MM.1S (cell line): ENCODE measurements at regions not wholly inside any gene's neighbourhood (a gene's known extent, or its start where the extent isn't known, plus 50 kb on each side); places are given as distances from the start of the nearest gene placed in this dataset.

Source experiments
- DNase-seq: peaks from one replicate; pipeline ENCODE4 v3.0.0-alpha.2; 2015
- H2AFZ ChIP-seq: fragments of 300-600 bp; sonication (generic); 2 replicates; pipeline ENCODE4 v1.6.0; 2016; ENCODE audit warnings: antibody characterized with exemption, low read length
- H3F3A ChIP-seq: fragments of 300-600 bp; sonication (generic); 2 replicates; pipeline ENCODE4 v1.6.1; 2016; ENCODE audit warnings: mild to moderate bottlenecking, antibody characterized with exemption, low read length, moderate library complexity, mixed read lengths; ENCODE audit not compliant: insufficient read depth
- H3K27ac ChIP-seq: fragments of 300-600 bp; sonication (generic); 2 replicates; pipeline ENCODE4 v1.5.1; 2016; ENCODE audit warnings: mild to moderate bottlenecking, low read length
- H3K27me3 ChIP-seq: fragments of 300-600 bp; sonication (generic); replicated peaks from 2 replicates; pipeline ENCODE4 v1.6.0; 2016; ENCODE audit warnings: low read length; ENCODE audit not compliant: insufficient read depth
- H3K36me3 ChIP-seq: fragments of 300-600 bp; sonication (generic); replicated peaks from 2 replicates; pipeline ENCODE4 v1.6.1; 2016; ENCODE audit warnings: mild to moderate bottlenecking, low read length, mixed read lengths; ENCODE audit not compliant: insufficient read depth
- H3K4me1 ChIP-seq: fragments of 300-600 bp; sonication (generic); 2 replicates; pipeline ENCODE4 v1.6.1; 2016; ENCODE audit warnings: low read length, mixed read lengths
- H3K4me2 ChIP-seq: fragments of 300-600 bp; sonication (generic); 2 replicates; pipeline ENCODE4 v1.6.0; 2016; ENCODE audit warnings: low read depth, low read length
- H3K4me3 ChIP-seq: fragments of 300-600 bp; sonication (generic); 2 replicates; pipeline ENCODE4 v1.5.1; 2016; ENCODE audit warnings: low read length, mixed read lengths
- H3K79me2 ChIP-seq: fragments of 300-600 bp; sonication (generic); 2 replicates; pipeline ENCODE4 v1.6.1; 2016; ENCODE audit warnings: mixed run types, low read length, mixed read lengths
- H3K9ac ChIP-seq: fragments of 300-600 bp; sonication (generic); 2 replicates; pipeline ENCODE4 v1.6.1; 2016; ENCODE audit warnings: low read length, mixed read lengths
- H3K9me2 ChIP-seq: fragments of 300-600 bp; sonication (generic); replicated peaks from 2 replicates; pipeline ENCODE4 v1.6.1; 2016; ENCODE audit warnings: mild to moderate bottlenecking, low read length, mixed read lengths; ENCODE audit not compliant: insufficient read depth
- H3K9me3 ChIP-seq: fragments of 300-600 bp; sonication (generic); replicated peaks from 2 replicates; pipeline ENCODE4 v1.6.1; 2016; ENCODE audit warnings: mild to moderate bottlenecking, low read length, mixed read lengths; ENCODE audit not compliant: insufficient read depth
- H4K20me1 ChIP-seq: fragments of 300-600 bp; sonication (generic); 2 replicates; pipeline ENCODE4 v1.6.1; 2016; ENCODE audit warnings: mild to moderate bottlenecking, low read length, moderate library complexity, mixed read lengths; ENCODE audit not compliant: insufficient read depth
- CTCF ChIP-seq: fragments of 300-600 bp; sonication (generic); IDR thresholded peaks from 2 replicates; pipeline ENCODE4 v1.5.1; 2016; ENCODE audit warnings: antibody characterized with exemption, low read length, mixed read lengths
- EZH2 ChIP-seq: fragments of 300-600 bp; sonication (generic); optimal IDR thresholded peaks from 2 replicates; pipeline ENCODE3; 2017; ENCODE audit warnings: low read depth, mild to moderate bottlenecking, antibody characterized with exemption, low read length, mixed read lengths
- EZH2phosphoT487 ChIP-seq: fragments of 300-600 bp; sonication (generic); IDR thresholded peaks from 2 replicates; pipeline ENCODE4 v1.6.1; 2018; ENCODE audit warnings: antibody characterized with exemption, low read length

- Histone ChIP-seq H3F3A (no peaks in the 10 kb centered on the region), H3K9me3 (no peaks in the 10 kb centered on the region), H3K36me3 (no peaks in the 10 kb centered on the region), H4K20me1 (no peaks in the 10 kb centered on the region), H3K9ac (no peak overlapping the region), H2AFZ (no peak overlapping the region), H3K4me1 (no peaks in the 10 kb centered on the region), H3K27ac (no peak overlapping the region), H3K27me3 (no peaks in the 10 kb centered on the region), H3K4me3 (no peak overlapping the region), H3K4me2 (no peak overlapping the region), H3K79me2 (no peaks in the 10 kb centered on the region), H3K9me2 (no peaks in the 10 kb centered on the region)
- TF ChIP-seq CTCF (no peak), EZH2 (no peak), EZH2phosphoT487 (no peak)
- DNase-seq: no peak
Measured at GRCh38 chr9:14533867-14534640, 159.2 kb downstream of the ZDHHC21 start.

- H3F3A ChIP-seq: no peaks in the 10 kb centered on the region
- no peaks in the 10 kb centered on the region for H3K9me3 ChIP-seq
- no peak overlapping the region for H2AFZ ChIP-seq
- TF ChIP-seq EZH2phosphoT487: no peak
- no peak for TF ChIP-seq CTCF
- no peak for TF ChIP-seq EZH2
- H3K79me2 ChIP-seq: no peaks in the 10 kb centered on the region
- H3K9me2 ChIP-seq: no peaks in the 10 kb centered on the region
- H3K9ac ChIP-seq: no peak overlapping the region
- no peak for DNase-seq
- no peaks in the 10 kb centered on the region for H3K4me1 ChIP-seq
- H3K4me2 ChIP-seq: no peak overlapping the region
- H3K27ac ChIP-seq: no peak overlapping the region
- no peaks in the 10 kb centered on the region for H4K20me1 ChIP-seq
- no peaks in the 10 kb centered on the region for H3K27me3 ChIP-seq
- H3K4me3 ChIP-seq: no peak overlapping the region
- H3K36me3 ChIP-seq: no peaks in the 10 kb centered on the region
Measured at GRCh38 chr9:14532456-14533115, 160.6 kb downstream of the ZDHHC21 start.

- Histone ChIP-seq H3K9me2 (no peaks in the 10 kb centered on the region), H3F3A (no peaks in the 10 kb centered on the region), H3K9me3 (no peaks in the 10 kb centered on the region), H3K9ac (no peak overlapping the region), H3K27ac (no peak overlapping the region), H3K36me3 (no peaks in the 10 kb centered on the region), H3K4me3 (no peak overlapping the region), H2AFZ (no peak overlapping the region), H3K4me2 (no peak overlapping the region), H3K27me3 (no peaks in the 10 kb centered on the region), H4K20me1 (no peaks in the 10 kb centered on the region), H3K79me2 (no peaks in the 10 kb centered on the region), H3K4me1 (no peaks in the 10 kb centered on the region)
- TF ChIP-seq EZH2 (no peak), EZH2phosphoT487 (no peak), CTCF (no peak)
- DNase-seq: no peak
Measured at GRCh38 chr9:14531341-14532269, 161.6 kb downstream of the ZDHHC21 start.
